ENCODE measurements at regions not wholly inside any gene's neighbourhood (a gene's known extent, or its start where the extent isn't known, plus 50 kb on each side); places are given as distances from the start of the nearest gene placed in this dataset.

GRCh38 chr12:123061441-123062205 is 81.1 kb downstream of the ARL6IP4 start:
- H3K27me3 Mint-ChIP-seq (ENCODE audit: unreplicated experiment): no peaks in the 10 kb centered on the region
- CTCF ChIA-PET: no interaction called here
- DNase-seq: no peak
- no TSS peak for BruUV-seq (replicated peaks)
- H3K4me1 Mint-ChIP-seq (ENCODE audit: low read depth, unreplicated experiment): peaks cover 18% of the 10 kb centered on the region
- intact Hi-C loops (cut with micrococcal nuclease; ENCODE audit: unreplicated experiment): no loop called here
- TF ChIP-seq CTCF (IDR thresholded peaks at IDR 0.05; ENCODE audit: unreplicated experiment): no peak
- H3K36me3 Mint-ChIP-seq (ENCODE audit: insufficient read depth, unreplicated experiment): no peaks in the 10 kb centered on the region
- H3K9me3 Mint-ChIP-seq (ENCODE audit: low read depth, unreplicated experiment): no peaks in the 10 kb centered on the region
- no peak overlapping the region for H3K4me3 Mint-ChIP-seq (ENCODE audit: low read depth, unreplicated experiment)
- no peak overlapping the region for H3K27ac Mint-ChIP-seq (ENCODE audit: unreplicated experiment)

GRCh38 chr12:123059500-123059899 is 79.0 kb downstream of the ARL6IP4 start:
- CTCF ChIA-PET: interaction anchor here (0.7 to 1.3 kb wide), 4 partner anchors 15 to 173 kb away, joined by 3 to 5 read pairs (median 3); partner anchors contain the start of genes MPHOSPH9 and MTRFR
- H3K4me3 Mint-ChIP-seq (ENCODE audit: low read depth, unreplicated experiment): no peak overlapping the region

GRCh38 chr12:123058980-123059379 is 78.5 kb downstream of the ARL6IP4 start:
- Mint-ChIP-seq H3K36me3 (ENCODE audit: insufficient read depth, unreplicated experiment) (no peaks in the 10 kb centered on the region), H3K27me3 (ENCODE audit: unreplicated experiment) (no peaks in the 10 kb centered on the region), H3K9me3 (ENCODE audit: low read depth, unreplicated experiment) (no peaks in the 10 kb centered on the region), H3K27ac (ENCODE audit: unreplicated experiment) (no peak overlapping the region), H3K4me3 (ENCODE audit: low read depth, unreplicated experiment) (no peak overlapping the region), H3K4me1 (ENCODE audit: low read depth, unreplicated experiment) (peaks cover 23% of the 10 kb centered on the region)
- CTCF ChIA-PET: interaction anchor here (1.1 to 1.3 kb wide), 3 partner anchors 14 to 47 kb away, joined by 3 to 5 read pairs (median 3); no protein-coding TSS in a partner anchor
- no TSS peak for BruUV-seq (replicated peaks)
- TF ChIP-seq CTCF (IDR thresholded peaks at IDR 0.05; ENCODE audit: unreplicated experiment): no peak
- no peak for DNase-seq
- intact Hi-C loops (cut with micrococcal nuclease; ENCODE audit: unreplicated experiment): no loop called here

More at GRCh38 chr12:123059500-123059899, 79.0 kb downstream of the ARL6IP4 start:
- no peak for TF ChIP-seq CTCF (IDR thresholded peaks at IDR 0.05; ENCODE audit: unreplicated experiment)
- Mint-ChIP-seq H3K4me1 (ENCODE audit: low read depth, unreplicated experiment) (peaks cover 29% of the 10 kb centered on the region), H3K36me3 (ENCODE audit: insufficient read depth, unreplicated experiment) (no peaks in the 10 kb centered on the region), H3K9me3 (ENCODE audit: low read depth, unreplicated experiment) (no peaks in the 10 kb centered on the region), H3K27me3 (ENCODE audit: unreplicated experiment) (no peaks in the 10 kb centered on the region), H3K27ac (ENCODE audit: unreplicated experiment) (no peak overlapping the region)
- DNase-seq: no peak
- BruUV-seq (replicated peaks): no TSS peak
- intact Hi-C loops (cut with micrococcal nuclease; ENCODE audit: unreplicated experiment): no loop called here

- no TSS peak for BruUV-seq (replicated peaks)
- Mint-ChIP-seq H3K36me3 (ENCODE audit: insufficient read depth, unreplicated experiment) (no peaks in the 10 kb centered on the region), H3K4me1 (ENCODE audit: low read depth, unreplicated experiment) (peaks cover 18% of the 10 kb centered on the region), H3K4me3 (ENCODE audit: low read depth, unreplicated experiment) (no peak overlapping the region), H3K27ac (ENCODE audit: unreplicated experiment) (no peak overlapping the region), H3K27me3 (ENCODE audit: unreplicated experiment) (no peaks in the 10 kb centered on the region), H3K9me3 (ENCODE audit: low read depth, unreplicated experiment) (no peaks in the 10 kb centered on the region)
- CTCF ChIA-PET: interaction anchor here (1.2 to 1.3 kb wide), 2 partner anchors 14 to 32 kb away, joined by 3 to 5 read pairs; no protein-coding TSS in a partner anchor
- DNase-seq: no peak
- intact Hi-C loops (cut with micrococcal nuclease; ENCODE audit: unreplicated experiment): no loop called here
- TF ChIP-seq CTCF (IDR thresholded peaks at IDR 0.05; ENCODE audit: unreplicated experiment): no peak
These were observed 78.0 kb downstream of the ARL6IP4 start for GRCh38 chr12:123058481-123058880.
